ENCODE measurements at regions not wholly inside any gene's neighbourhood (a gene's known extent, or its start where the extent isn't known, plus 50 kb on each side); places are given as distances from the start of the nearest gene placed in this dataset.

DNA sequence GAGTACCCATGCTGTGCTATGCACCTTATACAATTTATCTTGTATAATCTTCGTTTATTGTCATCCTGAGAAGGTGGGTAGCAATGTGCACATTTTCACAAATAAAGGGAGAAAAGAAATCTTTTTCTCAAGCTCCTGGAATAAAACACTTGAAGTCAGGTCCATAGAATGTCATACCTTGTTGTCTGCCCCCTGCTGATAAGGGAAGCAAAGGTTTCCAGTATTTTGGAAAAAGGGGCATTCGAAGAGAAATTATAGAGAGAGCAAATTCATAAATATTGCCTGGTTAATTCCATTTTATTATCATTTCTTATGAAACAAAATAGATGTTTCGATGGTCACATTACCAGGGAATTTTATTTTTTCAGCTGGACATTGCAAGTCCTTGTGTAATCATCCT is 277.8 kb downstream of the RAP2B start:
- Histone ChIP-seq H3K27me3 (ENCODE audit: control insufficient read depth in 2 of 2, insufficient read depth in 2 of 2, low read length in 2 of 2) (no peaks in the 10 kb centered on the region), H4K20me1 (ENCODE audit: insufficient read depth, low read length) (no peaks in the 10 kb centered on the region), H2AFZ (ENCODE audit: insufficient read depth, low read depth, low read length, poor library complexity, severe bottlenecking) (no peak overlapping the region), H3K4me3 (replicated peaks in 1 of 3; ENCODE audit: low read depth in 2 of 3, low read length in 3 of 3) (no peak overlapping the region), H3K36me3 (replicated peaks in 1 of 2; ENCODE audit: control insufficient read depth in 1 of 2, insufficient read depth in 2 of 2, low read length in 2 of 2) (no peaks in the 10 kb centered on the region), H3K9ac (ENCODE audit: insufficient read depth, low read length, poor library complexity, severe bottlenecking) (no peak overlapping the region), H3K4me2 (replicated peaks; ENCODE audit: extremely low read depth, low read length, poor library complexity, severe bottlenecking) (no peak overlapping the region), H3K9me3 (replicated peaks in 1 of 2; ENCODE audit: control insufficient read depth in 1 of 2, insufficient read depth in 1 of 2, low read length in 2 of 2) (no peaks in the 10 kb centered on the region), H3K4me1 (ENCODE audit: control insufficient read depth in 1 of 2, insufficient read depth in 2 of 2, low read length in 2 of 2) (peaks cover 0 to 16% of the 10 kb centered on the region in 2 donors), H3K27ac (ENCODE audit: low read depth in 1 of 2, low read length in 2 of 2) (no peak overlapping the region), H3K79me2 (ENCODE audit: insufficient read depth, low read length) (no peaks in the 10 kb centered on the region)
- TF ChIP-seq, protein P1, sequence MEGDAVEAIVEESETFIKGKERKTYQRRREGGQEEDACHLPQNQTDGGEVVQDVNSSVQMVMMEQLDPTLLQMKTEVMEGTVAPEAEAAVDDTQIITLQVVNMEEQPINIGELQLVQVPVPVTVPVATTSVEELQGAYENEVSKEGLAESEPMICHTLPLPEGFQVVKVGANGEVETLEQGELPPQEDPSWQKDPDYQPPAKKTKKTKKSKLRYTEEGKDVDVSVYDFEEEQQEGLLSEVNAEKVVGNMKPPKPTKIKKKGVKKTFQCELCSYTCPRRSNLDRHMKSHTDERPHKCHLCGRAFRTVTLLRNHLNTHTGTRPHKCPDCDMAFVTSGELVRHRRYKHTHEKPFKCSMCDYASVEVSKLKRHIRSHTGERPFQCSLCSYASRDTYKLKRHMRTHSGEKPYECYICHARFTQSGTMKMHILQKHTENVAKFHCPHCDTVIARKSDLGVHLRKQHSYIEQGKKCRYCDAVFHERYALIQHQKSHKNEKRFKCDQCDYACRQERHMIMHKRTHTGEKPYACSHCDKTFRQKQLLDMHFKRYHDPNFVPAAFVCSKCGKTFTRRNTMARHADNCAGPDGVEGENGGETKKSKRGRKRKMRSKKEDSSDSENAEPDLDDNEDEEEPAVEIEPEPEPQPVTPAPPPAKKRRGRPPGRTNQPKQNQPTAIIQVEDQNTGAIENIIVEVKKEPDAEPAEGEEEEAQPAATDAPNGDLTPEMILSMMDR (IDR thresholded peaks at IDR 0.05): no peak
- intact Hi-C loops (cut with micrococcal nuclease): no loop called here
- DNase-seq: no peak
- Mint-ChIP-seq H3K36me3 (no peaks in the 10 kb centered on the region), H3K4me3 (no peak overlapping the region), H3K27me3 (ENCODE audit: low read depth in 3 of 3) (no peaks in the 10 kb centered on the region), H3K4me1 (peaks cover 9% of the 10 kb centered on the region), H3K27ac (no peak overlapping the region), H3K9me3 (peaks cover 0 to 3% (median 0%) of the 10 kb centered on the region in 7 donors)
- no CpG with 5 or more reads among the region's 3 CpGs for WGBS (ENCODE audit: insufficient coverage)

DNA sequence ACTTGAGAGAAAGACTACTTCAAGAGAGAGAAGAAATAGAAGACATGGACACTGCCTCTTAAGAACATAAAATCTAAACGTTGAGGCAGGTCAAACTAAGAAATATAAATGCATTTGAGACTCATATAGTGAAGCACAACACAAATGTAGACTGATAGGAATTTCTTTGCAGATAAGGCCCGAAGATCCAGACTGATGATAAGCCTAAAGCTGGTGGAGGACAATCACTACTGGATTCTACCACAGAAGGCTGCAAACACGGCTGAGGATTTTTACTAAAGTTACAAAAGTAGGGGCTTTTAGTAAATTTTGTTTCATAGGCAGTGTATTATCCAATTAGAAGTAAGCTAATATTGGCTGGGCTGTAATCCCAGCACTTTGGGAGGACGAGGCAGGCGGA is 278.3 kb downstream of the RAP2B start:
- Histone ChIP-seq H3K4me3 (replicated peaks in 1 of 3; ENCODE audit: low read depth in 2 of 3, low read length in 3 of 3) (no peak overlapping the region), H3K4me2 (replicated peaks; ENCODE audit: extremely low read depth, low read length, poor library complexity, severe bottlenecking) (no peak overlapping the region), H3K36me3 (replicated peaks in 1 of 2; ENCODE audit: control insufficient read depth in 1 of 2, insufficient read depth in 2 of 2, low read length in 2 of 2) (no peaks in the 10 kb centered on the region), H3K79me2 (ENCODE audit: insufficient read depth, low read length) (no peaks in the 10 kb centered on the region), H3K9ac (ENCODE audit: insufficient read depth, low read length, poor library complexity, severe bottlenecking) (no peak overlapping the region), H3K4me1 (ENCODE audit: control insufficient read depth in 1 of 2, insufficient read depth in 2 of 2, low read length in 2 of 2) (peaks cover 0 to 16% of the 10 kb centered on the region in 2 donors), H2AFZ (ENCODE audit: insufficient read depth, low read depth, low read length, poor library complexity, severe bottlenecking) (no peak overlapping the region), H3K27ac (ENCODE audit: low read depth in 1 of 2, low read length in 2 of 2) (no peak overlapping the region), H3K27me3 (ENCODE audit: control insufficient read depth in 2 of 2, insufficient read depth in 2 of 2, low read length in 2 of 2) (no peaks in the 10 kb centered on the region), H4K20me1 (ENCODE audit: insufficient read depth, low read length) (no peaks in the 10 kb centered on the region), H3K9me3 (replicated peaks in 1 of 2; ENCODE audit: control insufficient read depth in 1 of 2, insufficient read depth in 1 of 2, low read length in 2 of 2) (no peaks in the 10 kb centered on the region)
- H3K4me1 Mint-ChIP-seq: peaks cover 9% of the 10 kb centered on the region
- intact Hi-C loops (cut with micrococcal nuclease): no loop called here
- no peak for DNase-seq
- 86% methylated on average over 3 of the region's 5 CpGs for WGBS (ENCODE audit: insufficient coverage)
- H3K27ac Mint-ChIP-seq: no peak overlapping the region
- no peaks in the 10 kb centered on the region for H3K36me3 Mint-ChIP-seq
- peaks cover 0 to 3% (median 0%) of the 10 kb centered on the region in 7 donors for H3K9me3 Mint-ChIP-seq
- no peaks in the 10 kb centered on the region for H3K27me3 Mint-ChIP-seq (ENCODE audit: low read depth in 3 of 3)
- no peak overlapping the region for H3K4me3 Mint-ChIP-seq
- TF ChIP-seq, protein P1 (IDR thresholded peaks at IDR 0.05): no peak

Measured in CD14-positive monocyte (primary cell).